SK-N-MC (cell line): ENCODE measurements at regions not wholly inside any gene's neighbourhood (a gene's known extent, or its start where the extent isn't known, plus 50 kb on each side); places are given as distances from the start of the nearest gene placed in this dataset.

Experiments used
- EZH2 ChIP-seq: fragments of 200-600 bp; sonication (generic); IDR thresholded peaks from one replicate; pipeline ENCODE4 v1.6.1; 2017; ENCODE audit warnings: antibody characterized with exemption
- POLR2AphosphoS5 ChIP-seq: IDR thresholded peaks from 2 replicates; pipeline ENCODE4 v1.6.1; 2012; ENCODE audit warnings: mild to moderate bottlenecking, low read depth, low read length, borderline replicate concordance

DNA sequence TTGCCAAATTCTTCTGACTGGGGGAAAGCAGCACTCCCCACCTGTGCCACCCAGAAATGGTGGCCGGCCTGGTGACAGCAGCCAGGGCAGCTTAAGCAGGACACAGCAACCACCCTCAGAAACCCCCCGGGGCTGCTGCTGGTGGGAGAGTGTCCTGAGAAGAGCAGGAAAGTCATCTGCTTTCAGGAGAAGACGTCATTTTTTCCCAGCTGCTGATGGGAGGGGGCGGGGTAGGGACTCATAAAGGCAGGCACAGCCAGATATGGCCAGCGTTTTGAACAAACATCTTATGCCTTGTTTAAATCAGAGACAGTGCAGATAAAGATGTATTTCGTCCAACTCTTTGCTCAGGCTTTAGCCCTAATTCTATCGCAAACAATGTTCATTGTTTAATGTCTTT, 139.5 kb downstream of the LRRC30 start:
- TF ChIP-seq EZH2 (no peak), POLR2AphosphoS5 (no peak)
